Keratinocyte (primary cell): ENCODE measurements at regions not wholly inside any gene's neighbourhood (a gene's known extent, or its start where the extent isn't known, plus 50 kb on each side); places are given as distances from the start of the nearest gene placed in this dataset.

ENCODE experiments used
- DNase-seq: peaks from one replicate; pipeline ENCODE4 v3.0.0-alpha.2; 2011; ENCODE audit warnings: low read depth, missing footprints, low spot score
- FAIRE-seq: peaks from 2 replicates; lab custom pipeline; 2011; peaks lifted over from hg19 to GRCh38; lab: Jason Lieb, UNC
- H2AFZ ChIP-seq: 2 replicates; pipeline ENCODE4 v1.6.0; 2012; ENCODE audit warnings: low read length, control low read depth, inconsistent platforms; ENCODE audit not compliant: control insufficient read depth
- H3K27ac ChIP-seq: 2 replicates; pipeline ENCODE4 v1.5.1; 2011; ENCODE audit warnings: low read length; ENCODE audit not compliant: control insufficient read depth, insufficient read depth
- H3K27me3 ChIP-seq: 3 replicates; pipeline ENCODE4 v1.6.0; 2011; ENCODE audit warnings: low read length; ENCODE audit not compliant: control insufficient read depth, insufficient read depth; ENCODE audit errors: extremely low read depth
- H3K36me3 ChIP-seq, 2 experiments: 2 replicates in 1 of 2; 3 replicates in 1 of 2; pipeline ENCODE4 v1.5.1; 2011; ENCODE audit warnings: low read length in 2 of 2, mild to moderate bottlenecking in 1 of 2; ENCODE audit not compliant: control insufficient read depth in 2 of 2, insufficient read depth in 2 of 2; ENCODE audit errors: extremely low read depth in 1 of 2
- H3K4me1 ChIP-seq: 3 replicates; pipeline ENCODE4 v1.5.1; 2011; ENCODE audit warnings: low read length; ENCODE audit not compliant: control insufficient read depth, insufficient read depth; ENCODE audit errors: extremely low read depth
- H3K4me2 ChIP-seq: 3 replicates; pipeline ENCODE4 v1.6.0; 2011; ENCODE audit warnings: low read depth, low read length; ENCODE audit not compliant: control insufficient read depth, insufficient read depth; ENCODE audit errors: extremely low read depth
- H3K4me3 ChIP-seq, 3 experiments: fragments of 200-600 bp in 1 of 3; sonication (generic) in 1 of 3; 2 replicates in 2 of 3; 3 replicates in 1 of 3; pipeline ENCODE4 v1.5.1; 2011 to 2016; ENCODE audit warnings: low read length in 3 of 3, mild to moderate bottlenecking in 3 of 3, control low read depth in 2 of 3, inconsistent platforms in 1 of 3, low read depth in 1 of 3, mixed read lengths in 1 of 3, mixed run types in 1 of 3, moderate library complexity in 1 of 3; ENCODE audit not compliant: control insufficient read depth in 2 of 3, insufficient read depth in 2 of 3; ENCODE audit errors: extremely low read depth in 1 of 3
- H3K79me2 ChIP-seq: 2 replicates; pipeline ENCODE4 v1.6.0; 2012; ENCODE audit warnings: low read length; ENCODE audit not compliant: control insufficient read depth, insufficient read depth
- H3K9ac ChIP-seq: 3 replicates; pipeline ENCODE4 v1.6.0; 2011; ENCODE audit warnings: low read length; ENCODE audit not compliant: control insufficient read depth, insufficient read depth; ENCODE audit errors: extremely low read depth
- H3K9me1 ChIP-seq: 3 replicates; pipeline ENCODE4 v1.6.0; 2011; ENCODE audit warnings: low read length; ENCODE audit not compliant: control insufficient read depth, insufficient read depth; ENCODE audit errors: extremely low read depth
- H3K9me3 ChIP-seq: 2 replicates; pipeline ENCODE4 v1.5.1; 2012; ENCODE audit warnings: low read depth, low read length; ENCODE audit not compliant: control insufficient read depth
- H4K20me1 ChIP-seq: 3 replicates; pipeline ENCODE4 v1.6.0; 2011; ENCODE audit warnings: low read length; ENCODE audit not compliant: control insufficient read depth, insufficient read depth; ENCODE audit errors: extremely low read depth
- EZH2 ChIP-seq: IDR thresholded peaks from one replicate; pipeline ENCODE4 v1.6.1; 2012; ENCODE audit warnings: inconsistent platforms, mild to moderate bottlenecking, low read length, moderate library complexity
- dilution Hi-C: fragments of 300-500 bp; cut with MboI; formaldehyde crosslinking; loops from one replicate; pipeline ENCODE4 v1.7.0; 2020; ENCODE audit warnings: low sequenced_read_pairs; ENCODE audit not compliant: extremely low pct_ligation_motif_present
- TF ChIP-seq, protein P1 (sequence below), 3 experiments: IDR thresholded peaks in 1 of 3; conservative IDR thresholded peaks in 1 of 3; optimal IDR thresholded peaks in 1 of 3; 2 replicates in 2 of 3; 3 replicates in 1 of 3; pipeline versions ENCODE3 to v1.5.1; 2011; ENCODE audit warnings: low read length in 3 of 3, mild to moderate bottlenecking in 3 of 3, moderate library complexity in 2 of 3, control low read depth in 1 of 3, inconsistent platforms in 1 of 3; ENCODE audit not compliant: insufficient read depth in 2 of 3; ENCODE audit errors: extremely low read depth in 1 of 3

DNA sequence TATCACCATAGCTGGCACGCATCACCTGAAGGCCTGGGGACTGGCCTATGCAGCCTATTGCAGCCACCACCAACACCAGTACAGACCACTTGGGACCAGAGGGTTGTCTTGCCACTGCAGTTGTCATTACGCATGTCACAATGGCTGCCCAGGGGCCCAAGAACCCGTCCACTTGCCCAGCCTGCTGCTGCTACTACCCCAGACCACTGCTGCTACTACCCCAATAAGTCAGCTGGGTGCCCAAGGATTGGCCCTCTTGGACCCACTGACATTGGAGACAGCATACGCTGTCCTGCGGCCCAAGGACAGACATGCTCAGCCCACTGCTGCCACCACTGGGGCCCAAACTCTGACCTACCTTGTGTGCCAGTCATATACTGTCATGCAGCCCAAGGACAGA is 102.7 kb upstream of the OR9Q1 start:
- Histone ChIP-seq H3K27me3 (no peaks in the 10 kb centered on the region), H3K79me2 (no peaks in the 10 kb centered on the region), H3K36me3 (no peaks in the 10 kb centered on the region), H4K20me1 (no peaks in the 10 kb centered on the region), H3K9me1 (no peaks in the 10 kb centered on the region), H3K4me2 (no peak overlapping the region), H3K9me3 (no peaks in the 10 kb centered on the region), H3K9ac (no peak overlapping the region), H3K4me1 (no peaks in the 10 kb centered on the region), H3K27ac (no peak overlapping the region), H3K4me3 (no peak overlapping the region), H2AFZ (no peak overlapping the region)
- dilution Hi-C loops, result no loop called here
- FAIRE-seq (no peak), DNase-seq (no peak)
- TF ChIP-seq EZH2, result no peak
- TF ChIP-seq, protein P1, sequence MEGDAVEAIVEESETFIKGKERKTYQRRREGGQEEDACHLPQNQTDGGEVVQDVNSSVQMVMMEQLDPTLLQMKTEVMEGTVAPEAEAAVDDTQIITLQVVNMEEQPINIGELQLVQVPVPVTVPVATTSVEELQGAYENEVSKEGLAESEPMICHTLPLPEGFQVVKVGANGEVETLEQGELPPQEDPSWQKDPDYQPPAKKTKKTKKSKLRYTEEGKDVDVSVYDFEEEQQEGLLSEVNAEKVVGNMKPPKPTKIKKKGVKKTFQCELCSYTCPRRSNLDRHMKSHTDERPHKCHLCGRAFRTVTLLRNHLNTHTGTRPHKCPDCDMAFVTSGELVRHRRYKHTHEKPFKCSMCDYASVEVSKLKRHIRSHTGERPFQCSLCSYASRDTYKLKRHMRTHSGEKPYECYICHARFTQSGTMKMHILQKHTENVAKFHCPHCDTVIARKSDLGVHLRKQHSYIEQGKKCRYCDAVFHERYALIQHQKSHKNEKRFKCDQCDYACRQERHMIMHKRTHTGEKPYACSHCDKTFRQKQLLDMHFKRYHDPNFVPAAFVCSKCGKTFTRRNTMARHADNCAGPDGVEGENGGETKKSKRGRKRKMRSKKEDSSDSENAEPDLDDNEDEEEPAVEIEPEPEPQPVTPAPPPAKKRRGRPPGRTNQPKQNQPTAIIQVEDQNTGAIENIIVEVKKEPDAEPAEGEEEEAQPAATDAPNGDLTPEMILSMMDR (optimal IDR thresholded peaks at IDR 0.05 in 1 of 3, IDR thresholded peaks at IDR 0.05 in 1 of 3, conservative IDR thresholded peaks at IDR 0.05 in 1 of 3; ENCODE audit: extremely low read depth in 1 of 3, insufficient read depth in 2 of 3, low read length in 3 of 3), result no peak

DNA sequence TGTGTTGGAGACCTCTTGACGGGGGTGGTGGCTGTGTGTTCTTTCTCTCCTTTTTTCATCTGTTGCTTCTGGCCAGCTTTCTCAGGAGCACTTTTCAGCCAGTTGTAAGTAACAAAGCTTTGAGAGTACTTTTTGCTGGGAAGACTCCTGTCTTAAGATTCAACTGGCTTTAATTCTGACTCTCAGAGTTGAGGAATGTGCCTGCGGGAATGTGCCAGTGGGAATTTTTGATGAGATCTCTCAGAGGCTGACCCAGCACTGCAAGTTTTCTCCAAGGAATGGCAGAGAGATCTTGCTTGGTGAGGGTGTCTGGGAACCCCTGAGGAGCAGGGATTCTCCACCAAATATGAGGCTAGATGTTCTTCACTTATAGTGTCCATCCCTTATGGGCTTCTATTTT is 91.6 kb upstream of the OR9Q1 start:
- Histone ChIP-seq H3K27me3 (no peaks in the 10 kb centered on the region), H3K9ac (no peak overlapping the region), H3K9me3 (no peaks in the 10 kb centered on the region), H3K9me1 (no peaks in the 10 kb centered on the region), H2AFZ (no peak overlapping the region), H4K20me1 (no peaks in the 10 kb centered on the region), H3K4me3 (no peak overlapping the region), H3K4me1 (no peaks in the 10 kb centered on the region), H3K79me2 (no peaks in the 10 kb centered on the region), H3K36me3 (no peaks in the 10 kb centered on the region), H3K27ac (no peak overlapping the region), H3K4me2 (no peak overlapping the region)
- TF ChIP-seq EZH2, result no peak
- TF ChIP-seq, protein P1 (optimal IDR thresholded peaks at IDR 0.05 in 1 of 3, IDR thresholded peaks at IDR 0.05 in 1 of 3, conservative IDR thresholded peaks at IDR 0.05 in 1 of 3; ENCODE audit: extremely low read depth in 1 of 3, insufficient read depth in 2 of 3, low read length in 3 of 3), result no peak
- DNase-seq (no peak), FAIRE-seq (no peak)
- dilution Hi-C loops, result no loop called here
